ENCODE measurements at regions not wholly inside any gene's neighbourhood (a gene's known extent, or its start where the extent isn't known, plus 50 kb on each side); places are given as distances from the start of the nearest gene placed in this dataset.

DNA sequence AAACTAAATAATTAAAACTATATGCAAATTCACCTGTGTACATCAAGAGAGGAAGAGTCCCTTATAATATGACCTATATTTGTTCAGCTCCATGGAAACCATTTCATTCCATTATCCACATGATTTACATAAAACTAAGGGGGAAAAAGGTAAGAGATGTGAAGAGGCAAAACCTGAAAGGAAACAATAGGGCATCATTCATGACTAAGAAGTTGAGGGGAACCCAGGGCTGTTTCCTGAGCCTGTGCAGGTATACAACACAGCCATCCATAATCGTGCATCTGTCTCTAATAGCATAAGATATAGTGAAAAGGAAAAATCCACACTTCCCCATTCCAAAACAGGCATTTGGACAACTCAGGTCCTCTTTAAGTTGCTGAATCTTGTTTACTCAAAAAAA lies 151.3 kb downstream of the NR4A2 start:
- TF ChIP-seq, protein P1, sequence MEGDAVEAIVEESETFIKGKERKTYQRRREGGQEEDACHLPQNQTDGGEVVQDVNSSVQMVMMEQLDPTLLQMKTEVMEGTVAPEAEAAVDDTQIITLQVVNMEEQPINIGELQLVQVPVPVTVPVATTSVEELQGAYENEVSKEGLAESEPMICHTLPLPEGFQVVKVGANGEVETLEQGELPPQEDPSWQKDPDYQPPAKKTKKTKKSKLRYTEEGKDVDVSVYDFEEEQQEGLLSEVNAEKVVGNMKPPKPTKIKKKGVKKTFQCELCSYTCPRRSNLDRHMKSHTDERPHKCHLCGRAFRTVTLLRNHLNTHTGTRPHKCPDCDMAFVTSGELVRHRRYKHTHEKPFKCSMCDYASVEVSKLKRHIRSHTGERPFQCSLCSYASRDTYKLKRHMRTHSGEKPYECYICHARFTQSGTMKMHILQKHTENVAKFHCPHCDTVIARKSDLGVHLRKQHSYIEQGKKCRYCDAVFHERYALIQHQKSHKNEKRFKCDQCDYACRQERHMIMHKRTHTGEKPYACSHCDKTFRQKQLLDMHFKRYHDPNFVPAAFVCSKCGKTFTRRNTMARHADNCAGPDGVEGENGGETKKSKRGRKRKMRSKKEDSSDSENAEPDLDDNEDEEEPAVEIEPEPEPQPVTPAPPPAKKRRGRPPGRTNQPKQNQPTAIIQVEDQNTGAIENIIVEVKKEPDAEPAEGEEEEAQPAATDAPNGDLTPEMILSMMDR (IDR thresholded peaks at IDR 0.05): no peak
- no peak for TF ChIP-seq POLR2A (IDR thresholded peaks at IDR 0.05; ENCODE audit: low read length)
- TF ChIP-seq KDM5A (IDR thresholded peaks at IDR 0.05): no peak
- TF ChIP-seq GATA3 (IDR thresholded peaks at IDR 0.05; ENCODE audit: borderline replicate concordance): no peak
- no peak for TF ChIP-seq CHD4 (IDR thresholded peaks at IDR 0.05; ENCODE audit: borderline replicate concordance)
- no peak for TF ChIP-seq CEBPB (IDR thresholded peaks at IDR 0.05)
- no peak for TF ChIP-seq MAZ (IDR thresholded peaks at IDR 0.05; ENCODE audit: borderline replicate concordance, low read depth, low read length)
- TF ChIP-seq FOSL2 (IDR thresholded peaks at IDR 0.05): no peak
- TF ChIP-seq FOSL2 (CRISPR knock-in tag; IDR thresholded peaks at IDR 0.05): no peak
- no peak for TF ChIP-seq BHLHE40 (IDR thresholded peaks at IDR 0.05; ENCODE audit: low read depth, low read length)
- TF ChIP-seq CBX2 (IDR thresholded peaks at IDR 0.05; ENCODE audit: borderline replicate concordance, low read depth): no peak

All from A549 (cell line).